Neuronal stem cell (in vitro differentiated cells): ENCODE measurements at regions not wholly inside any gene's neighbourhood (a gene's known extent, or its start where the extent isn't known, plus 50 kb on each side); places are given as distances from the start of the nearest gene placed in this dataset.

Experiments
- DNase-seq: peaks from one replicate; pipeline ENCODE4 v3.0.0-alpha.2; 2013; ENCODE audit warnings: low spot score
- H2AFZ ChIP-seq: one replicate; pipeline ENCODE4 v1.6.1; 2013; ENCODE audit warnings: mild to moderate bottlenecking, low read length, inconsistent platforms
- H2AK5ac ChIP-seq: 2 replicates; pipeline ENCODE4 v1.6.1; 2013; ENCODE audit warnings: low read depth, mild to moderate bottlenecking, inconsistent platforms, low read length, moderate library complexity, mixed read lengths
- H2BK120ac ChIP-seq: 2 replicates; pipeline ENCODE4 v1.6.1; 2013; ENCODE audit warnings: low read depth, mild to moderate bottlenecking, inconsistent platforms, low read length, moderate library complexity, mixed read lengths
- H2BK12ac ChIP-seq: one replicate; pipeline ENCODE4 v1.6.1; 2013; ENCODE audit warnings: low read length, inconsistent platforms
- H2BK15ac ChIP-seq: 2 replicates; pipeline ENCODE4 v1.6.1; 2013; ENCODE audit warnings: mild to moderate bottlenecking, low read length, inconsistent platforms, mixed read lengths
- H2BK5ac ChIP-seq: one replicate; pipeline ENCODE4 v1.6.1; 2013; ENCODE audit warnings: inconsistent platforms, mild to moderate bottlenecking, low read length, moderate library complexity
- H3K14ac ChIP-seq: one replicate; pipeline ENCODE4 v1.6.1; 2013; ENCODE audit warnings: low read length, inconsistent platforms
- H3K18ac ChIP-seq: 2 replicates; pipeline ENCODE4 v1.6.1; 2013; ENCODE audit warnings: low read length, inconsistent platforms
- H3K23ac ChIP-seq: 2 replicates; pipeline ENCODE4 v1.6.1; 2013; ENCODE audit warnings: low read depth, mild to moderate bottlenecking, mixed read lengths, low read length, inconsistent platforms; ENCODE audit not compliant: poor library complexity
- H3K27ac ChIP-seq: replicated peaks from 3 replicates; pipeline ENCODE4 v1.5.1; 2013; ENCODE audit warnings: low read length, inconsistent platforms
- H3K27me3 ChIP-seq, 3 experiments: 2 replicates each; pipeline ENCODE4 v1.6.1; 2013; ENCODE audit warnings: low read length in 3 of 3, mild to moderate bottlenecking in 2 of 3, inconsistent platforms in 1 of 3, low read depth in 1 of 3, mixed read lengths in 1 of 3, moderate library complexity in 1 of 3; ENCODE audit not compliant: control insufficient read depth in 3 of 3, insufficient read depth in 3 of 3
- H3K36me3 ChIP-seq, 2 donors: replicated peaks in 1 of 2; 2 replicates each; pipeline ENCODE4 v1.6.1; 2013; ENCODE audit warnings: low read length in 2 of 2; ENCODE audit not compliant: control insufficient read depth in 2 of 2, insufficient read depth in 2 of 2
- H3K4ac ChIP-seq: 2 replicates; pipeline ENCODE4 v1.6.1; 2013; ENCODE audit warnings: inconsistent platforms, mild to moderate bottlenecking, low read length, moderate library complexity
- H3K4me1 ChIP-seq, 2 donors: 1 replicate in 1 of 2; 2 replicates in 1 of 2; pipeline ENCODE4 v1.6.1; 2013; ENCODE audit warnings: low read length in 2 of 2, low read depth in 1 of 2; ENCODE audit not compliant: control insufficient read depth in 2 of 2, insufficient read depth in 1 of 2
- H3K4me2 ChIP-seq: one replicate; pipeline ENCODE4 v1.6.1; 2013; ENCODE audit warnings: mild to moderate bottlenecking, low read length, inconsistent platforms; ENCODE audit not compliant: insufficient read depth, poor library complexity, severe bottlenecking
- H3K4me3 ChIP-seq, 2 donors: 2 replicates each; pipeline ENCODE4 v1.5.1; 2013; ENCODE audit warnings: low read length in 2 of 2, mild to moderate bottlenecking in 2 of 2, inconsistent platforms in 1 of 2, moderate library complexity in 1 of 2
- H3K79me1 ChIP-seq: one replicate; pipeline ENCODE4 v1.6.1; 2013; ENCODE audit warnings: low read depth, mild to moderate bottlenecking, inconsistent platforms, low read length, moderate library complexity
- H3K9ac ChIP-seq: one replicate; pipeline ENCODE4 v1.6.1; 2013; ENCODE audit warnings: mild to moderate bottlenecking, low read depth, low read length, inconsistent platforms; ENCODE audit not compliant: poor library complexity
- H3K9me3 ChIP-seq, 2 donors: replicated peaks in 1 of 2; 2 replicates each; pipeline versions ENCODE3 to v1.6.1; 2013; ENCODE audit warnings: low read length in 2 of 2, mild to moderate bottlenecking in 2 of 2, inconsistent platforms in 1 of 2, low read depth in 1 of 2, mixed read lengths in 1 of 2, moderate library complexity in 1 of 2; ENCODE audit not compliant: control insufficient read depth in 2 of 2, insufficient read depth in 1 of 2
- H4K8ac ChIP-seq: one replicate; pipeline ENCODE4 v1.6.1; 2013; ENCODE audit warnings: low read depth, mild to moderate bottlenecking, inconsistent platforms, low read length, moderate library complexity
- H4K91ac ChIP-seq: one replicate; pipeline ENCODE4 v1.6.1; 2013; ENCODE audit warnings: low read length, low read depth, mild to moderate bottlenecking, inconsistent platforms; ENCODE audit not compliant: poor library complexity
- WGBS, 2 donors: extraction: QIAGEN DNeasy Blood & Tissue Kit; methylation state at CpG; one replicate each; pipeline ENCODE4 v1.1.7; 2013; ENCODE audit warnings: missing lambda C conversion rate in 2 of 2, mixed read lengths in 1 of 2; ENCODE audit not compliant: insufficient read length in 2 of 2, insufficient replicate concordance in 1 of 2; ENCODE audit errors: extremely low coverage in 2 of 2; 5-methylcytosine and 5-hydroxymethylcytosine counted together

- Histone ChIP-seq H3K23ac (no peak overlapping the region), H2BK120ac (no peak overlapping the region)
Measured at GRCh38 chr12:115798309-115798917, 479.1 kb downstream of the MED13L start.

DNA sequence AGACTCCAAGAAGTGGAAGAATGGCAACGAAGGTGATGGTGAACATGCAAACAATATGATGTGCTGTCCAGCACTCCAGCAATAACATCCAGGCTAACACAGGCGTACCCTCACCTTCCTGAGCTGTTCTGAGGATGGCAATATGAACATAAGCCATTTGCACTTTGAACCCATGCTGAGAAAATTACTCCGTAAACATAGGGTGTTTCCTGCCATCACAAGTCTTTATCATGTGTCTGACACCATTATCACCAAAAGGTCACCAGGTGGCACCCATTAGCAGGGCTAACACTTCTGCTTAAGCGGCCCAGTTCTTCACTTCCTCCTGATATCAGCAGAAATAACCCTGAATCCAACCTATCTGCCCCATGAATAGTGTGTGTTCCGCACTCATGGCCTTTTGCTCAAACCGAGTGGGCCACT, 482.8 kb downstream of the MED13L start:
- H2BK120ac ChIP-seq, result no peak overlapping the region
- H3K9ac ChIP-seq, result no peak overlapping the region
- no peak overlapping the region for H3K14ac ChIP-seq
- no peak overlapping the region for H4K91ac ChIP-seq
- no peak overlapping the region for H2BK5ac ChIP-seq
- no peak overlapping the region for H2BK12ac ChIP-seq
- no peak overlapping the region for H3K18ac ChIP-seq
- no peaks in the 10 kb centered on the region for H3K79me1 ChIP-seq
- H3K9me3 ChIP-seq, result no peaks in the 10 kb centered on the region
- H4K8ac ChIP-seq, result no peak overlapping the region
- no peak overlapping the region for H2AK5ac ChIP-seq
- no peak overlapping the region for H3K4me3 ChIP-seq
- H3K4ac ChIP-seq, result no peak overlapping the region
- H2BK15ac ChIP-seq, result no peak overlapping the region
- no peak overlapping the region for H3K4me2 ChIP-seq
- no peaks in the 10 kb centered on the region for H3K36me3 ChIP-seq
- no CpG with 5 or more reads among the region's 6 CpGs for WGBS, 2 donors
- no peak overlapping the region for H3K23ac ChIP-seq
- no peak for DNase-seq
- H2AFZ ChIP-seq, result no peak overlapping the region
- H3K4me1 ChIP-seq, result no peaks in the 10 kb centered on the region
- no peaks in the 10 kb centered on the region for H3K27me3 ChIP-seq
- no peak overlapping the region for H3K27ac ChIP-seq

More at GRCh38 chr12:115798309-115798917, 479.1 kb downstream of the MED13L start:
- Histone ChIP-seq H2AK5ac (no peak overlapping the region), H3K4me3 (no peak overlapping the region), H2BK15ac (no peak overlapping the region), H3K4me2 (no peak overlapping the region), H4K91ac (no peak overlapping the region), H3K79me1 (no peaks in the 10 kb centered on the region), H3K36me3 (no peaks in the 10 kb centered on the region), H2BK12ac (no peak overlapping the region), H3K4ac (no peak overlapping the region), H3K27me3 (no peaks in the 10 kb centered on the region), H4K8ac (no peak overlapping the region), H2AFZ (no peak overlapping the region), H3K4me1 (no peaks in the 10 kb centered on the region), H3K18ac (no peak overlapping the region), H3K9me3 (no peaks in the 10 kb centered on the region), H3K9ac (no peak overlapping the region), H3K14ac (no peak overlapping the region), H3K27ac (no peak overlapping the region), H2BK5ac (no peak overlapping the region)
- no peak for DNase-seq
- no CpG with 5 or more reads among the region's 4 CpGs for whole genome bisulfite sequencing, 2 donors

DNA sequence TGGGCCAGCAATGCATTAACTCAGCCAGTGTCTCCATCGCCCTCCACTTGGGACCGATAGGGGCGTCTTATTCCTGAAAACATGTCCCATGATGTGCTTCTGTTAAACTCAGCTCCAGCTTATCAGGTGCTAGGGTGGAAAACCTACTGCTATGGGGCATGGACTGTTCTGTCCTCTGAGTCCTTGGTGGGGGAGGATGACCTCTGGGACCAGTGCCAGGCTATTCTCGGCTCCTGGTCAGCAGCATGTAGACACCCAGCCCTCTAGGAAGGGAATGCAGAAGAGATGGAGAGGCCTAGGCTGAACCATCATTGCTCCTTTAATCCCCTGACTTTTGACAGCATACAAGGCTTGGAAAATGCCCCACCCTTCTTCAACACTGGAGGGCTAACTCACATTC, 486.2 kb downstream of the MED13L start:
- no peak for DNase-seq
- H3K27ac ChIP-seq, result no peak overlapping the region
- H3K27me3 ChIP-seq, result no peaks in the 10 kb centered on the region
- WGBS, 2 donors, result no CpG with 5 or more reads among the region's 4 CpGs
- H2BK12ac ChIP-seq, result no peak overlapping the region
- H2BK15ac ChIP-seq, result no peak overlapping the region
- H3K23ac ChIP-seq, result no peak overlapping the region
- no peak overlapping the region for H3K4ac ChIP-seq
- no peak overlapping the region for H3K18ac ChIP-seq
- H3K4me1 ChIP-seq, result no peaks in the 10 kb centered on the region
- no peak overlapping the region for H2BK5ac ChIP-seq
- no peak overlapping the region for H2BK120ac ChIP-seq
- H3K14ac ChIP-seq, result no peak overlapping the region
- H3K4me2 ChIP-seq, result no peak overlapping the region
- no peak overlapping the region for H4K8ac ChIP-seq
- H3K9me3 ChIP-seq, result no peaks in the 10 kb centered on the region
- no peaks in the 10 kb centered on the region for H3K79me1 ChIP-seq
- no peak overlapping the region for H4K91ac ChIP-seq
- no peaks in the 10 kb centered on the region for H3K36me3 ChIP-seq
- H2AK5ac ChIP-seq, result no peak overlapping the region
- H2AFZ ChIP-seq, result no peak overlapping the region
- no peak overlapping the region for H3K4me3 ChIP-seq
- no peak overlapping the region for H3K9ac ChIP-seq

GRCh38 chr12:115790526-115790925, 487.0 kb downstream of the MED13L start:
- Histone ChIP-seq H3K4me2 (no peak overlapping the region), H4K91ac (no peak overlapping the region), H2BK120ac (no peak overlapping the region), H3K14ac (no peak overlapping the region), H3K79me1 (no peaks in the 10 kb centered on the region), H3K4ac (no peak overlapping the region), H3K4me1 (no peaks in the 10 kb centered on the region), H2BK5ac (no peak overlapping the region), H3K18ac (no peak overlapping the region), H2AFZ (no peak overlapping the region), H2BK12ac (no peak overlapping the region), H3K27ac (no peak overlapping the region), H3K9me3 (no peaks in the 10 kb centered on the region), H3K27me3 (no peaks in the 10 kb centered on the region), H3K36me3 (no peaks in the 10 kb centered on the region), H2AK5ac (no peak overlapping the region), H2BK15ac (no peak overlapping the region), H3K9ac (no peak overlapping the region), H3K23ac (no peak overlapping the region), H4K8ac (no peak overlapping the region), H3K4me3 (no peak overlapping the region)
- no peak for DNase-seq
- no CpG with 5 or more reads among the region's 1 CpG for WGBS, 2 donors
